HG03066 (cell line): ENCODE measurements at regions not wholly inside any gene's neighbourhood (a gene's known extent, or its start where the extent isn't known, plus 50 kb on each side); places are given as distances from the start of the nearest gene placed in this dataset.

Experiments used
- ATAC-seq: cut with Tn5 transposase; IDR thresholded peaks from one replicate; pipeline ENCODE4 v1.9.1; 2021; ENCODE audit warnings: low read depth; ENCODE audit not compliant: unreplicated experiment

DNA sequence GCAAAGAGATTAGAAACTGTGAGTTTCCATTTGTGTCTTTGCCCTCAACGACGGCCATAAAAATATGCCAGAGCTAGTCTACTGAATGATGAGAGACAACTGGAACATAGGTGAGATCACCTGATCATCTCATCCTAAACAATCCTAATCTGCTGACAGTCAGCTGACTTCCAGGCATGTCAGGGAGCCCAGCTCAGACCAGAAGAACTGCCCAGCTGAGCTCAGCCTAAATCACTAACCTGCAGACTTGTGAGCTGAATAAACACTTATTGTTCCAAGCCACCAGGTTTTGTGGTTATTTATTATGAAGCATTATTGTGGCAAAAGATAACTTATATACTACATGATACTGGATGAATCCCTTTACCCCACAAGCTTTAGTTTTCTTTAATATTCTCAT is 118.9 kb upstream of the PLEKHG7 start:
- ATAC-seq = no peak

- no peak for ATAC-seq
Measured at GRCh38 chr12:92582893-92583292, 119.9 kb upstream of the PLEKHG7 start.

- ATAC-seq = no peak
Measured at GRCh38 chr12:92582475-92582874, 120.3 kb upstream of the PLEKHG7 start.

DNA sequence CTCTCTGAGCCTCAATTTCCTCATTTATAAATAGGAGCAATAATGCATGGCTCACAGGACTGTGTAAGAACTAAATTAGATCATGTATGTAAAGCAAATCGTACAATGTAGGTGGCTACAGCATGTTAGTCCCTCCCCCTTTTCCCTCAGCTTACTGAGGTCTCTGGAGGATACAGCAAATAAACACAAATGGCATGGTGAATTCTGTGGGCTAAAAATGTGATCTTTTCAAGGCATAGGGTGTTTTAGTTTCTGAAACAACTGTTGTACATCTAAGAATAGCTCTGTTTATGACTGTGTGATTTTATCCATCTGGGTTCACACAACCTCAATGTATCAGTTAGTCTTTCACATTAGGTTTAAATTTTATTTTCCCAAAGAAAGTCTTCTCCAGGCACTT is 121.2 kb upstream of the PLEKHG7 start:
- ATAC-seq = peak; percentile 60

DNA sequence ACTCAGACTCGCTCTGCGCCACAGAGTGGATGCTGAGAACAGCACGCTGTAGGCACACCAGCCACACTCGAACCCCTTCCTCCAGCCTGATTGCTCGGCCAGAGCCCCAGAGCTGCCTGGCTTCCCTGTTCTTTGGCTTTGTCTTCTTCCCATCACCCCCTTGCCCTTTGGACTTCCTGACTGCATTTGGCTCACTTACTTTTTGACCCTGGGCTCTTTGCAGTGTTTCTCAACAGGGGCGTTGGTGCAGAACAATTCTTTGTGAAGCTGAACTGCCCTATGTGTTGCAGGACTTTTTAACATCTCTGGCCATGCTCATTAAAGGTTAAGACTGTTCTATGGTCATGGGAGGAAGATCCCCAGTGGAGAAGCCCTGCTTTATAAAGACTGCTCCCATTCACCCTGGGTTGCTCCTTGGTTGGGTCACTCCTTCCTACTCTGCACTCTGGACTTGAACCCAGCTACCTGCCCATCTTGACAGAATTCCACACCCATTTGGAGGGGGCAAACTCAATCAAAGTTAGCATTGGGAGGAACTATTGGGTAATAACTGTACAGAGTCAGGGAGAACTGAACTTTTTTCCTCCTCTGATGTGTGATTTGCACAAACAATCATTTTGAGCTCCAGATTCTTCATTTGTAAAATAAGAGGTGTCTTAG is 127.7 kb upstream of the PLEKHG7 start:
- no peak for ATAC-seq

- ATAC-seq = no peak
Measured at GRCh38 chr12:92574051-92574783, 128.6 kb upstream of the PLEKHG7 start.

GRCh38 chr12:92573104-92573503 is 129.7 kb upstream of the PLEKHG7 start:
- no peak for ATAC-seq

- ATAC-seq = no peak
Measured at GRCh38 chr12:92571844-92572543, 130.8 kb upstream of the PLEKHG7 start.

DNA sequence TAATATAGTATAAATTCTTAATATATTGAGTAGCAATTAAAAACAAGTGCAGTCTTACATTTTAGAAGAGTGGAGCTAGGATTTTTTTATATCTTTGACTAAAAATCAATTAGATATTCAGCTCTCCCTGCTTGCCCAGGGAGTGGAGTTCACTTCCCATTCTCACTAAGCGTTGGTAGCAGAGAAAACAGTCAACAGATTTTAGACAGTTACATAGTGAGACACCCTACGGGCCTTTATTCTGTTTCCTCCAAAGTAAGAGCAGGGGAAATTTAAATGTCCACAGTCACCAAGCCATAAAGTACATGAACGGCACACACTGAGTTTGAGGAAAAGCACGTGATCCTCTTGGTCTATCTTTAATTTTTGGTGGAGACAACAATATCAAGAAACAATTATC is 131.6 kb upstream of the PLEKHG7 start:
- ATAC-seq = no peak

- peak; percentile 91 for ATAC-seq
Measured at GRCh38 chr12:92570056-92570753, 132.6 kb upstream of the PLEKHG7 start.

- no peak for ATAC-seq
Measured at GRCh38 chr12:92568691-92569090, 134.1 kb upstream of the PLEKHG7 start.

GRCh38 chr12:92566448-92567019 is 136.3 kb upstream of the PLEKHG7 start:
- ATAC-seq = no peak

DNA sequence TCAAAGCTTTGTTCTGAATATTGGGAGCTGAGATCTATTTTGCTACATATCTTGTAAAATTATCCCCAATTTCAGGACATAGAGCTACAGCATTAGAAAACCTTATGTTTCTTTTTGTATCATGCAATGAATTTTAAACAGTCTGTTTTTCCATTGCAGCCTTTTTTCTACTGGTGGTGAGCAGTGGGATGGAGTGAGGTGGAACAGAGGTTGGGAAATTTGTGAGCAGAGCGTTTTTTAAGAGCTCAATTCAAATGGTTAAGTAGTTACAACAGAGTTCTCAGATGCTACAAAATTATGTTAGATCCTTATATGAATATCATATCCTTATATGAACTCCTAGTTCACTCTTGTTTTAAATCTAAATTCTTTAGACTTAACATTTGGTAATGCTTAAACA is 139.0 kb upstream of the PLEKHG7 start:
- ATAC-seq = no peak

DNA sequence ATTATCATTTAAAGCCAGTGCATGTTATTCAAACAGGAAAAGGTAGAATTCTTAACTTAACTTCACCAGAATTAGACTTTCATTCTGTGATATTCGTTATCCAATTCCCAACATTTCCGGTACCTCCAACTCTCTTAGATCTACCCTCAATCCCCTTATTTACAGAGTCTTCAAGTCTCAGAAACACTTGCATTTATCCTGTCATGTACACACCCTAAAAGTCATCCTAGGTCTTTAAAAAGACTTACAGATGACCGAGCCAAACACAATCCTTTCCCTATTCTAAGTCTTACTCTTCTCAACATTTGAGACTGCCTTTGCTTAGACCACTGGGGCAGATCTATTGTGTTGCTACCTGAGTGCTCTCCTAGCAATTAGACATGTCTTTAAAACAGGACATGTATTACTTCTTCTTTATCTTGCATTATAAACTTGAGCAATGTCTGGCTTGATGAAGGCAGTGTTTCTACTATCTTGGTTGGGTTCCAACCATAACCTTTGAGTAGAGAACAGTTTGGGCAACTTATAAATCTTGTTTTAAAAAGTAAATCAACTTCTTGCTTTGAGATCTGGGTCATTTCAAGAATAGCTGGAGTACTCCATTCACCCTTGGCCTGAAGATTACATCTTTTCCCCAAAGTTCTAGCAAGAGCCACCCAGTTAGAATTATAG is 140.6 kb upstream of the PLEKHG7 start:
- no peak for ATAC-seq

GRCh38 chr12:92561543-92561899 is 141.3 kb upstream of the PLEKHG7 start:
- no peak for ATAC-seq

DNA sequence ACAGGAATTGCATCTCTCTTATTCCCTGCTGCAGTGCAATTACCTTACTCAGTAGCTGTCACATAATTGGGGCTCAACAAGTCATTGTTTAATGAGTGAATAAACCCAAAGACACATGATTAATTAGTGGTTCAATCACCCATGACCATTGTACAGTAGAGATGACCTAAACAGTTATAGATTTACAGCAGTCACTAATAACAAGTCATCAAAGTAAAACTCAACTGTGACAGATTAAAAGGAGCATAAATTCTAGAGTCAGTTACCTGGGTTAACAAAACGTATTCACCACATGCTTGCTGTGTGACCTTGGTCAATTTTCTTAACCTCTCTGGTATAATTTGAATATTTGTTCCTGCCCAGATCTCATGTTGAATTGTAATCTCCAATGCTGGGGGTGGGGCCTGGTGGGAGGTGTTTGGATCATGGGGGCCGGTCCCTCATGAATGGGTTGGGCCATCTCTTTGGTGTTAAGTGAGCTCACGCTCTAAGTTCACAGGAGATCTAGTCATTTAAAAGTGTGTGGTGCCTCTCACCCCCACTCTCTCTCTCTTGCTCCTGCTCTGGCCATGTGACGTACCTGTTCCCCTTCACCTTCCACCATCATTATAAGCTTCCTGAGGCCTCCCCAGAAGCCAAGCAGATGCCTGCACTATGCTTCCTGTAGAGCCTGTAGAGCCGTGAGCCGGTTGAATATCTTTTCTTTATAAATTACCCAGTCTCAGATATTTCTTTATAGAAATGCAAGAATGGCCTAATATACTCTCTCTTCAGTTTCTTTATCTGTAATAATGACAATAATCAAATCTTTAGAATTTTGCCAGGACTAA is 141.9 kb upstream of the PLEKHG7 start:
- no peak for ATAC-seq

DNA sequence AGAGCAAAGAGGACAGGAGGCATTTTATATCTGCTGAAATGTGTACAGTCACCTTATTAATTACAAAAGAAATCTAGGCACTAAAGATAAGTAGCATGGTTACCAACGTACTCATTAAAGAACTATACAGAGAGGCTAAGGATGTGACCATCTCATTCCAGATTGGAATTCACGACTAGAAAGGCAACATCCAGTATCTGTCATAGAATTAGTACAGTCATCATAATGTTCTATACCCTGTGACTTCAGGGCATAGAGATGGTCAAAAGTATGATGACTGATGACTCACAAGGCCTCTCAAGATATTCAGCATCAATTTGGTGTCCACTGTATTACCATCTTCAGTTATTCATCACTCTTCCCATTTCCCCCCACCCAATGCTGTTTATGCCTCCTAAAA is 144.0 kb upstream of the PLEKHG7 start:
- no peak for ATAC-seq

DNA sequence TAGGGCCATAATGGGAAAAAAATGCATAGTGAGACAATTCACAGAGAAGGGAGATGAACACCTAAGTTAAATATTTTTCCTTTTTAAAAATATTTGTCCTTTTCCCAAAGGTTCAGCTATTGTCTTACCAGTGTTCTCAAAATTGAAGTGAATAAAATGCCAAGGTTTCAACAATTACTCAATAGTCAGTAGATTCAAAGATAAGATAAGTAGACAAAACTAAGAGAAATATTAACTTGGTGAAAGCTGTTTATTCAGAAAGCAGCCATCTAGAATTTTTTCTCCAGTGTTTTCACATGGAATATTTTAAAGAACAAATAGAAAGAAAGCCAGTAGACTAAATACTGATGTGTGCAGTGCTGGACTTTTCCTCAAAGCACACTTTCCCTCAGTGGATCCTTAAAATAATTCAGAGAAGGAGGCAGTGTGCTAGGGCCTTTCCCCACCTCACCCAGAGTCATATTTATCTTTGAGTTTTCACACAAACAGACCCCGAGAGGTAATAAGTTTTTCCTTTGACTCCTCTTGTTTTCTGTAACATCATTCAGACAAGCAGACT is 144.5 kb upstream of the PLEKHG7 start:
- ATAC-seq = no peak

- no peak for ATAC-seq
Measured at GRCh38 chr12:92557422-92557724, 145.4 kb upstream of the PLEKHG7 start.
